Duodenal mucosa (tissue), 2 donors: ENCODE measurements at regions not wholly inside any gene's neighbourhood (a gene's known extent, or its start where the extent isn't known, plus 50 kb on each side); places are given as distances from the start of the nearest gene placed in this dataset.
"Not testable (repeated sequence)": the region's sequence is repeated elsewhere in the genome, so short reads cannot be mapped to it uniquely, and the experiment has no call there.

Source experiments
- H3K27ac ChIP-seq: one replicate; pipeline ENCODE4 v1.7.0; 2013; ENCODE audit warnings: low read depth, low read length
- H3K27me3 ChIP-seq, 2 donors: one replicate each; pipeline ENCODE4 v1.7.0; 2013; ENCODE audit warnings: low read length in 2 of 2, control low read depth in 1 of 2; ENCODE audit not compliant: insufficient read depth in 2 of 2, control insufficient read depth in 1 of 2
- H3K36me3 ChIP-seq, 2 donors: one replicate each; pipeline ENCODE4 v1.7.0; 2013; ENCODE audit warnings: low read length in 2 of 2, control low read depth in 1 of 2; ENCODE audit not compliant: insufficient read depth in 2 of 2, control insufficient read depth in 1 of 2
- H3K4me1 ChIP-seq, 2 donors: one replicate each; pipeline ENCODE4 v1.7.0; 2013; ENCODE audit warnings: low read length in 2 of 2, control low read depth in 1 of 2; ENCODE audit not compliant: insufficient read depth in 2 of 2, control insufficient read depth in 1 of 2
- H3K4me3 ChIP-seq, 2 donors: one replicate each; pipeline ENCODE4 v1.7.0; 2013; ENCODE audit warnings: low read length in 2 of 2, low read depth in 1 of 2
- H3K9ac ChIP-seq, 2 donors: one replicate each; pipeline ENCODE4 v1.7.0; 2013; ENCODE audit warnings: low read length in 2 of 2, low read depth in 1 of 2
- H3K9me3 ChIP-seq, 2 donors: one replicate each; pipeline ENCODE4 v1.7.0; 2013; ENCODE audit warnings: low read length in 2 of 2, control low read depth in 1 of 2; ENCODE audit not compliant: control insufficient read depth in 1 of 2

DNA sequence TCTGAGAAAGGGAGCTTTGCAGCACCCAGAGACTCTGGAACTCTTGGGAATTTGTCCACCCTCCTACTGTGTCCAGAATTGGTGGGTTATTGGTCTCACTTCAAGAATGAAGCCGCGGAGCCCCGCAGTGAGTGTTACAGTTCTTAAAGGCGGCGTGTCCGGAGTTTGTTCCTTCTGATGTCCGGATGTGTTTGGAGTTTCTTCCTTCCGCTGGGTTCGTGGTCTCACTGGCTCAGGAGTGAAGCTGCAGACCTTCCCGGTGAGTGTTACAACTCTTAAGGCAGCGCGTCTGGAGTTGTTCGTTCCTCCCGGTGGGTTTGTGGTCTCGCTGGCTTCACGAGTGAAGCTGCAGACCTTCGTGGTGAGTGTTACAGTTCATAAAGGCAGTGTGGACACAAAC is 824.7 kb downstream of the LRRTM4 start:
- H3K27ac ChIP-seq, H3K9ac ChIP-seq, H3K4me3 ChIP-seq, H3K36me3 ChIP-seq, H3K9me3 ChIP-seq, H3K27me3 ChIP-seq, H3K4me1 ChIP-seq: not testable (repeated sequence)

DNA sequence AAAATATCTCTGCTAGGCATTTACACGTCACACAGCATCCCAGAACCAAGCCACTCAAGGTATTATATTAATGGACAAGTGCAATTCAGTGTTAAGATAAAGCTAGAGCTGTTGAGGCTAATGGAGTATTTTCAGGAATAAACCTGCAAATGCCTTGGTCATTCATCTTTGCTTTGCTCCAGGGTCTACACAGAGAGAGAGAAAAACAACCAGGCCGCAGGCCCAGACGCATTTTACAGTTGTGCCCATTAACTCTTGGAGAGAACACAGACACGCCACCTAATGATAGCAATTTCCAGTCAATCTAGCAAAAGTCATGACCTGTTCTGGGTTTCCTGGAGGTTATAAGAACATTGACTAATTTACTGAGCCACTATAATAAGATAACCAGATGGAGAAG is 829.3 kb downstream of the LRRTM4 start:
- no peak overlapping the region for H3K27ac ChIP-seq
- no peaks in the 10 kb centered on the region for H3K4me1 ChIP-seq
- no peak overlapping the region for H3K4me3 ChIP-seq
- H3K9me3 ChIP-seq: no peaks in the 10 kb centered on the region
- H3K36me3 ChIP-seq: no peaks in the 10 kb centered on the region
- no peak overlapping the region for H3K9ac ChIP-seq
- H3K27me3 ChIP-seq: no peaks in the 10 kb centered on the region

DNA sequence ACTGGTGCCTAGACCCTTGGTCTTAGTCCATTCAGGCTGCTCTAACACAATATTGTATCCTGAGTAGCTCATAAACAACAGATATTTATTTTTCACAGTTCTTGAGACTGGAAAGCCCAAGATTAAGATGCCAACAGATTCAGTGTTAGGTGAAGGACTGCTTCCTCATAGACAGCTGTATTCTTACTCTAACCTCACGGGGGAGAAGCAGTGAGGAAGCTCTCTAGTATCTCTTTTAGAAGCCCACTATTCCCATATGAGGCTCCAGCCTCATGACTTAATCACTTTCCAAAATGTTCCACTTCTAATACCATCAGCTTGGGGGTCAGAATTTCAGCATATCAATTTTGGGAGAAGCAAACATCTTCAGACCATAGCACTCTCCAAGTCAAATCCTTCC is 833.4 kb downstream of the LRRTM4 start:
- no peak overlapping the region for H3K27ac ChIP-seq
- no peaks in the 10 kb centered on the region for H3K27me3 ChIP-seq
- H3K4me1 ChIP-seq: no peaks in the 10 kb centered on the region
- H3K4me3 ChIP-seq: no peak overlapping the region
- no peaks in the 10 kb centered on the region for H3K9me3 ChIP-seq
- H3K9ac ChIP-seq: no peak overlapping the region
- H3K36me3 ChIP-seq: no peaks in the 10 kb centered on the region

DNA sequence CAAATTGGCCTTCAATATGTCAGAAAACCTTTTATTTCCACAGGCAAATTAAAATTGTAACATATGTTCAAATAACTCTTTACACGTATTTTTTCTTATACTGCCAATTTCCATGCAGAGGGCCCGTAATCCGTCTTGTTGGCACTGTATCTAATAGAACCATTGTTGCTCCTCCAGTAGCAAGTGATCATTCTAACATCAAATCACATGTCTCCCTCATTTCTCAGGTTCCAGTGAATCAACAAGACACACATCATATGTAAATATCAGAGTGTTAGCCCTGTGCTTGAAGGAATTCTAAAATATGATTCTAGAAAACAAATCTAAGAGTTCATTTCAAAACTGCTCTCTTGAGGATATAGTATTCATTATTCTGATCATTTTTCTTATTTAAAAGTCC is 834.3 kb downstream of the LRRTM4 start:
- Histone ChIP-seq H3K9me3 (no peaks in the 10 kb centered on the region), H3K27ac (no peak overlapping the region), H3K36me3 (no peaks in the 10 kb centered on the region), H3K4me1 (no peaks in the 10 kb centered on the region), H3K9ac (no peak overlapping the region), H3K27me3 (no peaks in the 10 kb centered on the region), H3K4me3 (no peak overlapping the region)

DNA sequence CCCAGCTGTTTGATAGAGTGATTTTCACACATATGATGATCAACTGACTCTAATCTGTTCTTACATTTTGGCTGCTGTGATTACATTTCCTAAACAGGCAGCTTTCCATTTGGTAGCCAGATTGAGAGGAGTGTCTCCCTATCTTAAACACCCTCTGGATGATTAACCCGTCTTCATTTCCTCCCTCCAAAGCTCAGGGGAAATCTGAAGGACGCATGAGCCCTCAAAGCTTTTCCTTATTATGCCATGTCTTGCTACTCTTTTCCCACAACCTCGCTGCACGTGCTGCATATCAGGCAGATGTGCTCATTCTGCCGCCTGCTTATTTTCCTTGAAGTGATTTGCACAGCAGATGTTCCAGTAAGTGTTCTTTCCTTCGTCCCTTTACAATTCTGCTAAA is 837.4 kb downstream of the LRRTM4 start:
- Histone ChIP-seq H3K27ac (no peak overlapping the region), H3K9ac (no peak overlapping the region), H3K36me3 (no peaks in the 10 kb centered on the region), H3K9me3 (no peaks in the 10 kb centered on the region), H3K27me3 (no peaks in the 10 kb centered on the region), H3K4me1 (no peaks in the 10 kb centered on the region), H3K4me3 (no peak overlapping the region)

DNA sequence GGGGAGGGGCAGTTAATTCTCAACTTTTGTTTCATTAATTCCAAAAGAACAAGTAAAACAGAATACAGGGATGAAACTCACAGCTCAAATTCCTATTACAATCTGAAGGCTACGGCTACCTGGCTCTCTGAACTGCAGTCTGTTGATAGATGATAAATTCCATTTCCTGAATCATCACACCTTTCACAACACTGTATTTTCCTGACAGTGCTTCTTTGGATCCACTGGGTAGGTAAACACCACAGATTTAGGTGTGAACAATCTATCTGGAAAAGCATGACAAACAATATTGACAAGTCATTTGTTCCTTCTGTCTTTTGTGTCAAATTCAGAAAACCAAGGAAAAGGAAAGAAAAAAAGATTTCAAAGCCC is 843.2 kb downstream of the LRRTM4 start:
- peaks cover 0 to 2% of the 10 kb centered on the region in 2 donors for H3K4me1 ChIP-seq
- no peaks in the 10 kb centered on the region for H3K9me3 ChIP-seq
- H3K4me3 ChIP-seq: no peak overlapping the region
- no peak overlapping the region for H3K9ac ChIP-seq
- no peaks in the 10 kb centered on the region for H3K27me3 ChIP-seq
- no peak overlapping the region for H3K27ac ChIP-seq
- no peaks in the 10 kb centered on the region for H3K36me3 ChIP-seq

DNA sequence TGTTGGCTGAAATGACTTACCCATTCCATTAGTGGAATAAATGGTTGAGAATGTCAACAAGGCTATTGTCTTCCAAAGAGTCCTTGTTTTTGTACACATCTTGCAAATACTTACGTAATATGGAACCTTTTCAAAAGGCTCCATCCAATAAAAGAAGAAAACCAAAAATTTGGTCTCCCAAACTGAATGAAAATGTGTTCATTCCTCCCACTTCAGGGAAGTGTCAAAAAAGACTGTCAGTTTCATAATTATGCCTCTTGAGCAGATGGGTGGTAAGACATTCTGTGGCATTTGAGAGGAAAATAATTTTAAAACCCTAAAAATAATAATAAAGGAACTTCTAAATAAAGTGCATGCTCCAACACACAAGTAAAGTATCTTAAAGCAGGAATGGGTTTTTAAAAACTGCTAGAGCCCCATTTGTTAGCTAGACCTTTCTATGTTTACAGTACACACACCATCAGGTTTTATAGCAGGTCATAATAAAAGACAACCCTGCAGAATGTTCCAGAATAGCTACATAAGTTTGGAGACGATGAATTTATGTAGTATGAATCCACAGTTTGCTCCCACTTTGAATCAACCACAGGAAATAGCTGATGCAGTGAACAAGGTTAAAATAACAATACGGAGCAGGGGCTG is 843.7 kb downstream of the LRRTM4 start:
- Histone ChIP-seq H3K4me3 (no peak overlapping the region), H3K36me3 (no peaks in the 10 kb centered on the region), H3K9ac (no peak overlapping the region), H3K27ac (no peak overlapping the region), H3K27me3 (no peaks in the 10 kb centered on the region), H3K9me3 (no peaks in the 10 kb centered on the region), H3K4me1 (peaks cover 0 to 4% of the 10 kb centered on the region in 2 donors)

DNA sequence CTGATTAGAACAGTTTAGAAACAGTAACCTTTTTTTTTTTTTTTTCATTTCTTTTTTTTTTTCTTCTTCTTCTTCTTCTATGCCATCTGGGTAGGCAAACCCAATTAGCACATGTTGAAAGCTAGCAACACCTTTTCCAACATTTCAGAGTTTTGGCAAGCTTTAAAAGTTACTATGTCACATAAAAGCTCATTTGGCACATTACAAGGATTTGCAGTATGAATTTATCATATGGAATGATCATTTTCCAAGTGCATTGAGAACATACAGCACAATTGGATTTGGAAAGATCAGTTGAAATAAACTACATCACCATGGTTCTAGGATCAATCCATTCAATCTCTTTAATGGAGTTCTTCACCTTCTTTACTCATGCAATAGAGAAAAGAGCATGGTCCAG is 847.0 kb downstream of the LRRTM4 start:
- H3K27me3 ChIP-seq: no peaks in the 10 kb centered on the region
- H3K9me3 ChIP-seq: no peaks in the 10 kb centered on the region
- no peak overlapping the region for H3K27ac ChIP-seq
- peaks cover 14 to 16% of the 10 kb centered on the region in 2 donors for H3K4me1 ChIP-seq
- H3K36me3 ChIP-seq: no peaks in the 10 kb centered on the region
- no peak overlapping the region for H3K4me3 ChIP-seq
- no peak overlapping the region for H3K9ac ChIP-seq

DNA sequence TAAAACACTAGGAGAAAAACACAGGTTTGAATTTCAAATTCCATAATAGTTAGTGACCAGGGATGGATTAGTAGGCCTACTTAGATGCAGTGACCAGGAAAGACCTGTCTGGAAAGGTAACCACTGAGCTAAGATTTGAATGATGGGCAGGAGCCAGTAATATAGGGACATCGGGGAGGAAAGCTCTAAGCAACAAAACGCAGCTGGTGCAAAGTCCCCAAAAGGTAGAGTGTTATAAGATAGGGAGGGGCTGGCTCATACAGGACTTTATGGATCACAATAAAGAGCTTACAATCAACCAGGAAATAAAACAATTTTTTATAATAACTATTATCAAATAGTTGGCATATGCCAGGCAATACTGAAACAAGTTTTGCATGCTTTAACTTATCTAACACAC is 849.4 kb downstream of the LRRTM4 start:
- Histone ChIP-seq H3K27ac (no peak overlapping the region), H3K4me1 (peaks cover 15 to 16% of the 10 kb centered on the region in 2 donors)

DNA sequence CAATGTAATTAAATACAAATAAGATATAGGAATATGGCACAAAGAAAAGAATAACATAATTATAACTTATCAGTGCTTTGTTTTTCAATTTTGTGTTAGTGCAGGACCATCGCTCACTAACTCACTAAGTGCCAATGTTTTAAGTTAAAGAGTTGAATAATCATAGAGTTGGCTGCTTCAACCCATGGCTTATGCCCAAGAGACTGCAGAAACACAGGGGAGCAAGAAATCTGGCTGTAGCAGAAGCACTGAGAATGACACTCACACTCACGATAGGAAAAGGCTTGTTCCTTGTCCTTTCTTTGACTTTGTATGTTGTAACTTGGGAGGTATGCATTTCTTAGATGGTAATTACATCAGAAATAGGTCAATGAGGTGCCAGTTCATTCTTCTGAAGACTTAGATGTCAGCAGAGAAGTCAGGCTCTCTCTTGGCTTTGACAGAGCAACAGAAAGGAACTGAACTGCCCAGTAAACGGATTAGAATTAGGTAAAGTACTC is 852.2 kb downstream of the LRRTM4 start:
- Histone ChIP-seq H3K36me3 (no peaks in the 10 kb centered on the region), H3K27me3 (no peaks in the 10 kb centered on the region), H3K4me3 (no peak overlapping the region), H3K27ac (no peak overlapping the region), H3K9ac (no peak overlapping the region), H3K4me1 (peaks cover 15 to 16% of the 10 kb centered on the region in 2 donors), H3K9me3 (no peaks in the 10 kb centered on the region)

More for the DNA sequence above, 849.4 kb downstream of the LRRTM4 start:
- H3K36me3 ChIP-seq: no peaks in the 10 kb centered on the region
- no peak overlapping the region for H3K9ac ChIP-seq
- H3K4me3 ChIP-seq: no peak overlapping the region
- H3K9me3 ChIP-seq: no peaks in the 10 kb centered on the region
- no peaks in the 10 kb centered on the region for H3K27me3 ChIP-seq

DNA sequence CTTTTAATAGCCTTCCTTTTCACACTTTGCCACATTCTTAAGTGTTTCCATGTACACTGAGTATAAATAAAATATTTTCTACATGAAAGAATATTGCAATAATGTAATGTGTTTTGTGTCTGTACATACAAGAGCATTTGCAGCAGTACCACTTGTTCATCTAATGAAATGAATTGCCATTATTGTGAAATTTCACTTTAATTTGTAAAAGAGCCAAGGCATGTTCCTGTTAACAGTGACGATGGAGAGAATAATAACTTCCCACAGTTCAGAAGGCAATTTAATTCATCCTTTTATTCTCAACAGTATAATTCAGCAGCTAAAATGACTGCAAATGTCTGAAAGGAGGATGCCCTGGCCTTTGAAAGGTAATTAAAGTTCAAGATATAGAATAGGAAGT is 853.9 kb downstream of the LRRTM4 start:
- H3K9ac ChIP-seq: no peak overlapping the region
- H3K4me3 ChIP-seq: no peak overlapping the region
- no peak overlapping the region for H3K27ac ChIP-seq
- no peaks in the 10 kb centered on the region for H3K27me3 ChIP-seq
- H3K9me3 ChIP-seq: no peaks in the 10 kb centered on the region
- peaks cover 12 to 15% of the 10 kb centered on the region in 2 donors for H3K4me1 ChIP-seq
- H3K36me3 ChIP-seq: no peaks in the 10 kb centered on the region
